GM12878 (cell line): ENCODE measurements at regions not wholly inside any gene's neighbourhood (a gene's known extent, or its start where the extent isn't known, plus 50 kb on each side); places are given as distances from the start of the nearest gene placed in this dataset.

Experiments used
- ATAC-seq: fragments of 200-7000 bp; cut with Tn5 transposase; 3 replicates; pipeline ENCODE4 v1.9.1; 2020; ENCODE audit warnings: mild to moderate bottlenecking, moderate library complexity
- BruUV-seq: library from RNA; stranded (reverse); fragments of 400-500 nt; replicated peaks from 2 replicates; lab custom pipeline; 2021; lab: Mats Ljungman, UMichigan
- CTCF ChIA-PET: fragments of 300-600 bp; sonication (Branson Sonifier 250); formaldehyde crosslinking; extraction: SDS; loops from one replicate; lab custom pipeline; 2021; ENCODE audit warnings: inconsistent platforms; lab: Yijun Ruan, JAX
- POLR2A ChIA-PET: fragments of 350-600 bp; formaldehyde crosslinking; extraction: SDS; loops from one replicate; lab custom pipeline; 2021; ENCODE audit warnings: inconsistent platforms; lab: Charles Lee
- RAD21 ChIA-PET: fragments of 300-600 bp; sonication (Branson Sonifier 250); formaldehyde crosslinking; loops from one replicate; lab custom pipeline; 2023; ENCODE audit warnings: antibody characterized with exemption; ENCODE audit not compliant: unreplicated experiment; lab: Charles Lee
- SMC1A ChIA-PET: fragments of 300-600 bp; sonication (Branson Sonifier 250); formaldehyde crosslinking; loops from one replicate; lab custom pipeline; 2023; ENCODE audit not compliant: unreplicated experiment, uncharacterized antibody; lab: Charles Lee
- DNase-seq: peaks from one replicate; pipeline ENCODE4 v3.0.0-alpha.2; 2011; ENCODE audit warnings: low read depth, low spot score
- FAIRE-seq: peaks from 3 replicates; lab custom pipeline; 2011; peaks lifted over from hg19 to GRCh38; lab: Jason Lieb, UNC
- H2AFZ ChIP-seq: 2 replicates; pipeline ENCODE4 v1.6.0; 2011; ENCODE audit warnings: low read depth, low read length, control low read depth; ENCODE audit not compliant: control insufficient read depth
- H3K27ac ChIP-seq: 2 replicates; pipeline ENCODE4 v1.5.1; 2011; ENCODE audit warnings: control low read depth; ENCODE audit not compliant: control insufficient read depth, insufficient read depth
- H3K27me3 ChIP-seq, 2 experiments: replicated peaks in 1 of 2; 2 replicates each; pipeline versions ENCODE4 v1.6.0 to v1.6.1; 2011; ENCODE audit warnings: low read length in 1 of 2; ENCODE audit not compliant: control insufficient read depth in 2 of 2, insufficient read depth in 2 of 2
- H3K36me3 ChIP-seq, 2 experiments: 2 replicates each; pipeline ENCODE4 v1.5.1; 2011; ENCODE audit warnings: low read length in 1 of 2; ENCODE audit not compliant: control insufficient read depth in 2 of 2, insufficient read depth in 2 of 2
- H3K4me1 ChIP-seq: 2 replicates; pipeline ENCODE4 v1.6.1; 2011; ENCODE audit warnings: mild to moderate bottlenecking, low read length, moderate library complexity, mixed read lengths; ENCODE audit not compliant: control insufficient read depth, insufficient read depth
- H3K4me2 ChIP-seq: 2 replicates; pipeline ENCODE4 v1.6.0; 2011; ENCODE audit warnings: control low read depth; ENCODE audit not compliant: control insufficient read depth, insufficient read depth
- H3K4me3 ChIP-seq: fragments of 200-600 bp; sonication (generic); 2 replicates; pipeline ENCODE4 v1.5.1; 2016
- H3K79me2 ChIP-seq: 2 replicates; pipeline ENCODE4 v1.6.0; 2011; ENCODE audit warnings: low read length; ENCODE audit not compliant: control insufficient read depth, insufficient read depth
- H3K9ac ChIP-seq: 2 replicates; pipeline ENCODE4 v1.8.0; 2011; ENCODE audit warnings: low read length, control low read depth, mixed read lengths; ENCODE audit not compliant: control insufficient read depth, insufficient read depth
- H3K9me3 ChIP-seq: replicated peaks from 3 replicates; pipeline ENCODE4 v1.5.1; 2011; ENCODE audit warnings: mild to moderate bottlenecking, low read length; ENCODE audit not compliant: control insufficient read depth, insufficient read depth
- H4K20me1 ChIP-seq: 2 replicates; pipeline ENCODE4 v1.6.0; 2011; ENCODE audit not compliant: control insufficient read depth, insufficient read depth
- CBX5 ChIP-seq: sonication (generic); IDR thresholded peaks from 2 replicates; pipeline ENCODE4 v1.6.1; 2016; ENCODE audit warnings: low read depth, moderate library complexity, mild to moderate bottlenecking, inconsistent platforms
- E2F8 ChIP-seq: fragments of 450-650 bp; IDR thresholded peaks from 2 replicates; pipeline ENCODE4 v1.6.1; 2018; ENCODE audit warnings: mild to moderate bottlenecking, low read depth, moderate library complexity; ENCODE audit not compliant: partially characterized antibody
- ESRRA ChIP-seq: IDR thresholded peaks from 2 replicates; pipeline ENCODE4 v1.6.1; 2012; ENCODE audit warnings: mild to moderate bottlenecking, low read length, improper control_type of control experiment
- GATAD2B ChIP-seq: fragments of 450-650 bp; conservative IDR thresholded peaks from 2 replicates; pipeline ENCODE4 v1.6.1; 2017; ENCODE audit warnings: low read depth, mild to moderate bottlenecking, moderate library complexity
- HDAC6 ChIP-seq: fragments of 200-600 bp; sonication (generic); IDR thresholded peaks from one replicate; pipeline ENCODE4 v1.8.0; 2017; ENCODE audit warnings: antibody characterized with exemption; ENCODE audit not compliant: unreplicated experiment
- LARP7 ChIP-seq: fragments of 450-650 bp; IDR thresholded peaks from 2 replicates; pipeline ENCODE4 v1.6.1; 2017; ENCODE audit warnings: mild to moderate bottlenecking
- MEF2B ChIP-seq: fragments of 450-650 bp; IDR thresholded peaks from 2 replicates; pipeline ENCODE4 v1.6.1; 2018; ENCODE audit warnings: mild to moderate bottlenecking, moderate library complexity; ENCODE audit not compliant: partially characterized antibody, poor library complexity, severe bottlenecking
- MTA2 ChIP-seq: fragments of 450-650 bp; IDR thresholded peaks from 2 replicates; pipeline ENCODE4 v1.6.1; 2016; ENCODE audit warnings: low read depth, mild to moderate bottlenecking, moderate library complexity
- POLR2A ChIP-seq: IDR thresholded peaks from 2 replicates; pipeline ENCODE4 v1.6.1; 2011; ENCODE audit warnings: low read depth, mild to moderate bottlenecking, low read length
- RELA ChIP-seq: fragments of 450-650 bp; IDR thresholded peaks from 2 replicates; pipeline ENCODE4 v1.8.0; 2014; ENCODE audit warnings: borderline replicate concordance; ENCODE audit not compliant: partially characterized antibody
- RFX5 ChIP-seq: IDR thresholded peaks from 2 replicates; pipeline ENCODE4 v1.6.1; 2011; ENCODE audit warnings: low read depth, low read length, improper control_type of control experiment
- TCF12 ChIP-seq: IDR thresholded peaks from 2 replicates; pipeline ENCODE4 v1.6.1; 2011; ENCODE audit warnings: low read depth, mild to moderate bottlenecking, low read length
- ZNF217 ChIP-seq: fragments of 450-650 bp; IDR thresholded peaks from 2 replicates; pipeline ENCODE4 v1.6.1; 2017; ENCODE audit warnings: antibody characterized with exemption, mild to moderate bottlenecking
- WGBS: methylation state at CpG from one replicate; pipeline ENCODE4 v1.1.6; 2016; ENCODE audit warnings: low lambda C conversion rate; ENCODE audit not compliant: insufficient replicate concordance, insufficient coverage; ENCODE audit errors: missing lambda C conversion rate; 5-methylcytosine and 5-hydroxymethylcytosine counted together
- in situ Hi-C: fragments of 300-500 bp; cut with MboI; formaldehyde crosslinking; loops from 9 replicates; pipeline ENCODE4 v1.14.3; 2018; ENCODE audit warnings: mixed read lengths
- intact Hi-C: fragments of 100-400 bp; cut with micrococcal nuclease; formaldehyde crosslinking; loops from one replicate; pipeline ENCODE4 v1.14.2; 2022; ENCODE audit not compliant: unreplicated experiment
- TF ChIP-seq, protein P1 (sequence below): fragments of 450-650 bp; IDR thresholded peaks from 2 replicates; pipeline ENCODE4 v1.6.1; 2017; ENCODE audit warnings: antibody characterized with exemption, mild to moderate bottlenecking, moderate library complexity

- Histone ChIP-seq H3K9me3 (no peaks in the 10 kb centered on the region), H3K27ac (no peak overlapping the region), H3K4me3 (no peak overlapping the region), H3K9ac (no peak overlapping the region), H3K4me1 (no peaks in the 10 kb centered on the region), H2AFZ (no peak overlapping the region), H4K20me1 (no peaks in the 10 kb centered on the region), H3K79me2 (no peaks in the 10 kb centered on the region), H3K4me2 (no peak overlapping the region), H3K36me3 (no peaks in the 10 kb centered on the region), H3K27me3 (no peaks in the 10 kb centered on the region)
- FAIRE-seq (no peak), DNase-seq (no peak), ATAC-seq (no peak)
- intact Hi-C loops (no loop called here), in situ Hi-C loops (no loop called here)
- ChIA-PET POLR2A (no interaction called here), CTCF (no interaction called here), RAD21 (no interaction called here), SMC1A (no interaction called here)
- no TSS peak for BruUV-seq
- TF ChIP-seq, protein P1, sequence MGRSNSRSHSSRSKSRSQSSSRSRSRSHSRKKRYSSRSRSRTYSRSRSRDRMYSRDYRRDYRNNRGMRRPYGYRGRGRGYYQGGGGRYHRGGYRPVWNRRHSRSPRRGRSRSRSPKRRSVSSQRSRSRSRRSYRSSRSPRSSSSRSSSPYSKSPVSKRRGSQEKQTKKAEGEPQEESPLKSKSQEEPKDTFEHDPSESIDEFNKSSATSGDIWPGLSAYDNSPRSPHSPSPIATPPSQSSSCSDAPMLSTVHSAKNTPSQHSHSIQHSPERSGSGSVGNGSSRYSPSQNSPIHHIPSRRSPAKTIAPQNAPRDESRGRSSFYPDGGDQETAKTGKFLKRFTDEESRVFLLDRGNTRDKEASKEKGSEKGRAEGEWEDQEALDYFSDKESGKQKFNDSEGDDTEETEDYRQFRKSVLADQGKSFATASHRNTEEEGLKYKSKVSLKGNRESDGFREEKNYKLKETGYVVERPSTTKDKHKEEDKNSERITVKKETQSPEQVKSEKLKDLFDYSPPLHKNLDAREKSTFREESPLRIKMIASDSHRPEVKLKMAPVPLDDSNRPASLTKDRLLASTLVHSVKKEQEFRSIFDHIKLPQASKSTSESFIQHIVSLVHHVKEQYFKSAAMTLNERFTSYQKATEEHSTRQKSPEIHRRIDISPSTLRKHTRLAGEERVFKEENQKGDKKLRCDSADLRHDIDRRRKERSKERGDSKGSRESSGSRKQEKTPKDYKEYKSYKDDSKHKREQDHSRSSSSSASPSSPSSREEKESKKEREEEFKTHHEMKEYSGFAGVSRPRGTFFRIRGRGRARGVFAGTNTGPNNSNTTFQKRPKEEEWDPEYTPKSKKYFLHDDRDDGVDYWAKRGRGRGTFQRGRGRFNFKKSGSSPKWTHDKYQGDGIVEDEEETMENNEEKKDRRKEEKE: no peak
- no peak for TF ChIP-seq LARP7
- TF ChIP-seq POLR2A: no peak
- no peak for TF ChIP-seq ESRRA
- TF ChIP-seq GATAD2B: no peak
- no peak for TF ChIP-seq RELA
- no peak for TF ChIP-seq ZNF217
- TF ChIP-seq CBX5: no peak
- TF ChIP-seq HDAC6: no peak
- no peak for TF ChIP-seq MEF2B
- no peak for TF ChIP-seq MTA2
- TF ChIP-seq TCF12: no peak
- TF ChIP-seq RFX5: no peak
- no peak for TF ChIP-seq E2F8
- 47% methylated on average over 6 of the region's 6 CpGs for WGBS
These were observed 286.4 kb downstream of the PRDM5 start for GRCh38 chr4:120636120-120636630.
